ENCODE measurements at regions not wholly inside any gene's neighbourhood (a gene's known extent, or its start where the extent isn't known, plus 50 kb on each side); places are given as distances from the start of the nearest gene placed in this dataset.

- TF ChIP-seq CTCF (IDR thresholded peaks at IDR 0.05; ENCODE audit: borderline replicate concordance, insufficient read depth, low read depth, low read length), result no peak
These were observed 78.0 kb downstream of the CYRIA start for GRCh38 chr2:16587601-16588000.

GRCh38 chr2:16584824-16585540, 80.7 kb downstream of the CYRIA start:
- TF ChIP-seq CTCF (IDR thresholded peaks at IDR 0.05; ENCODE audit: borderline replicate concordance, insufficient read depth, low read depth, low read length), result no peak
- no peak overlapping the region for H3K4me3 ChIP-seq (ENCODE audit: low read depth, low read length)

More at GRCh38 chr2:16587601-16588000, 78.0 kb downstream of the CYRIA start:
- no peak overlapping the region for H3K4me3 ChIP-seq (ENCODE audit: low read depth, low read length)

GRCh38 chr2:16584084-16584483, 81.5 kb downstream of the CYRIA start:
- no peak for TF ChIP-seq CTCF (IDR thresholded peaks at IDR 0.05; ENCODE audit: borderline replicate concordance, insufficient read depth, low read depth, low read length)
- no peak overlapping the region for H3K4me3 ChIP-seq (ENCODE audit: low read depth, low read length)

- no peak for TF ChIP-seq CTCF (IDR thresholded peaks at IDR 0.05; ENCODE audit: borderline replicate concordance, insufficient read depth, low read depth, low read length)
- no peak overlapping the region for H3K4me3 ChIP-seq (ENCODE audit: low read depth, low read length)
These were observed 84.4 kb downstream of the CYRIA start for GRCh38 chr2:16581241-16581640.

- no peak overlapping the region for H3K4me3 ChIP-seq (ENCODE audit: low read depth, low read length)
- no peak for TF ChIP-seq CTCF (IDR thresholded peaks at IDR 0.05; ENCODE audit: borderline replicate concordance, insufficient read depth, low read depth, low read length)
These were observed 87.6 kb downstream of the CYRIA start for GRCh38 chr2:16578081-16578480.

- no peak overlapping the region for H3K4me3 ChIP-seq (ENCODE audit: low read depth, low read length)
- no peak for TF ChIP-seq CTCF (IDR thresholded peaks at IDR 0.05; ENCODE audit: borderline replicate concordance, insufficient read depth, low read depth, low read length)
These were observed 95.1 kb downstream of the CYRIA start for GRCh38 chr2:16570516-16570915.
